Endothelial cell (in vitro differentiated cells): ENCODE measurements at regions not wholly inside any gene's neighbourhood (a gene's known extent, or its start where the extent isn't known, plus 50 kb on each side); places are given as distances from the start of the nearest gene placed in this dataset.
"Not testable (repeated sequence)": the region's sequence is repeated elsewhere in the genome, so short reads cannot be mapped to it uniquely, and the experiment has no call there.

Experiments
- DNase-seq: peaks from one replicate; pipeline ENCODE4 v3.0.0; 2021; ENCODE audit warnings: low spot score
- H3K27ac Mint-ChIP-seq: one replicate; pipeline ENCODE4 v1.8.0; 2021; ENCODE audit warnings: mixed read lengths, inconsistent platforms; ENCODE audit not compliant: unreplicated experiment
- H3K27me3 Mint-ChIP-seq: one replicate; pipeline ENCODE4 v1.8.0; 2021; ENCODE audit warnings: mild to moderate bottlenecking, moderate library complexity, mixed read lengths, inconsistent platforms; ENCODE audit not compliant: unreplicated experiment
- H3K36me3 Mint-ChIP-seq: one replicate; pipeline ENCODE4 v1.8.0; 2021; ENCODE audit warnings: mild to moderate bottlenecking, low read depth, mixed read lengths, inconsistent platforms; ENCODE audit not compliant: unreplicated experiment
- H3K4me1 Mint-ChIP-seq: one replicate; pipeline ENCODE4 v1.8.0; 2021; ENCODE audit warnings: mild to moderate bottlenecking, mixed read lengths, inconsistent platforms; ENCODE audit not compliant: unreplicated experiment
- H3K4me3 Mint-ChIP-seq: one replicate; pipeline ENCODE4 v1.8.0; 2021; ENCODE audit warnings: mild to moderate bottlenecking, mixed read lengths, inconsistent platforms; ENCODE audit not compliant: unreplicated experiment
- H3K9me3 Mint-ChIP-seq: one replicate; pipeline ENCODE4 v1.8.0; 2021; ENCODE audit warnings: mixed read lengths, inconsistent platforms; ENCODE audit not compliant: unreplicated experiment
- TF ChIP-seq, protein P1 (sequence below): fragments of 200-600 bp; sonication (generic); IDR thresholded peaks from one replicate; pipeline ENCODE4 v1.5.0; 2021; ENCODE audit warnings: antibody characterized with exemption; ENCODE audit not compliant: unreplicated experiment

DNA sequence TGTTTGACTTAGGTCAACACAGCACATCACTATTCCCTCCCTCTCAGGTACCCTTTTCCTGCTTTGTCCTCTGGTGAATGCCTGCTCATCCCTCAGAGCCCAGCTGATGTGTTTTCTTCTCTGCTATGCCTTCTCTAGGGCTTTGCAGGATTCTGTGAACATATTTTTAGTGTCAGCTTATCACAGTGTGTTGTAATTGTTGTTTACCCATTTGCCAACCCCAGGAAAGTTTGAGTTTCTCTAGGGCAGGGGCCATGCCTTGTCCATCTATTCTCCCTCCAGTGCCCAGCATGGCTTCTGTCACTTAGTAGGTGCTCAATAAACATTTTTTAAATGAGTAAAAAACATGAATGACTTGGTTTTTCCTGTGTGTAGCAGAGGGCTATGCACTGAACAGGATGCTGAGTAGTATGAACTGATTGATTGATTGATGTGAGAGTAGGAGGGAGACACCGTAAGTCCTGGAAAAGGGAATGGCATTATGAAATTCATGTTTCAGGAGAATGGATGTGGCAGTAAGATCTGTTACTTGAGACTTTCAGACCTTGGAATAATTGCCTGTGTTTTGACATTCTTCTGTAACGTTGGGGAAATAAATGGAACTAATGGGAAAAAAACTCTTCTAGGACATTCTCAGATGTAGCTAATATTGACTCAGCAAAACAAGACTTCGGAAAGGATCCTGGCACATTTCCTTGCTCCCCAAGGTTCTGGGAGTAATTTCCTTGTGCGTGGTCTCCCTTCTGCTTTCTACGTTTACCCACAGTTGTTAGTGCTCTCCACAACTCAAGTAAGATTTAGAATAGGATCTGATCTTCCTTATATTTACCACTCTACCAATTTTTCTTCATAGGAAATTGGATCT, 267.3 kb upstream of the TBL1XR1 start:
- Mint-ChIP-seq H3K9me3 (no peaks in the 10 kb centered on the region), H3K4me1 (peaks cover 2% of the 10 kb centered on the region), H3K27ac (no peak overlapping the region), H3K4me3 (no peak overlapping the region), H3K27me3 (peaks cover 2% of the 10 kb centered on the region), H3K36me3 (no peaks in the 10 kb centered on the region)
- DNase-seq = no peak
- TF ChIP-seq, protein P1, sequence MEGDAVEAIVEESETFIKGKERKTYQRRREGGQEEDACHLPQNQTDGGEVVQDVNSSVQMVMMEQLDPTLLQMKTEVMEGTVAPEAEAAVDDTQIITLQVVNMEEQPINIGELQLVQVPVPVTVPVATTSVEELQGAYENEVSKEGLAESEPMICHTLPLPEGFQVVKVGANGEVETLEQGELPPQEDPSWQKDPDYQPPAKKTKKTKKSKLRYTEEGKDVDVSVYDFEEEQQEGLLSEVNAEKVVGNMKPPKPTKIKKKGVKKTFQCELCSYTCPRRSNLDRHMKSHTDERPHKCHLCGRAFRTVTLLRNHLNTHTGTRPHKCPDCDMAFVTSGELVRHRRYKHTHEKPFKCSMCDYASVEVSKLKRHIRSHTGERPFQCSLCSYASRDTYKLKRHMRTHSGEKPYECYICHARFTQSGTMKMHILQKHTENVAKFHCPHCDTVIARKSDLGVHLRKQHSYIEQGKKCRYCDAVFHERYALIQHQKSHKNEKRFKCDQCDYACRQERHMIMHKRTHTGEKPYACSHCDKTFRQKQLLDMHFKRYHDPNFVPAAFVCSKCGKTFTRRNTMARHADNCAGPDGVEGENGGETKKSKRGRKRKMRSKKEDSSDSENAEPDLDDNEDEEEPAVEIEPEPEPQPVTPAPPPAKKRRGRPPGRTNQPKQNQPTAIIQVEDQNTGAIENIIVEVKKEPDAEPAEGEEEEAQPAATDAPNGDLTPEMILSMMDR = no peak

- Mint-ChIP-seq H3K4me3 (no peak overlapping the region), H3K27me3 (peaks cover 2% of the 10 kb centered on the region), H3K36me3 (no peaks in the 10 kb centered on the region), H3K9me3 (no peaks in the 10 kb centered on the region), H3K27ac (no peak overlapping the region), H3K4me1 (peaks cover 2% of the 10 kb centered on the region)
- no peak for DNase-seq
- TF ChIP-seq, protein P1 = no peak
Observed at GRCh38 chr3:177465257-177465642, 268.0 kb upstream of the TBL1XR1 start.

DNA sequence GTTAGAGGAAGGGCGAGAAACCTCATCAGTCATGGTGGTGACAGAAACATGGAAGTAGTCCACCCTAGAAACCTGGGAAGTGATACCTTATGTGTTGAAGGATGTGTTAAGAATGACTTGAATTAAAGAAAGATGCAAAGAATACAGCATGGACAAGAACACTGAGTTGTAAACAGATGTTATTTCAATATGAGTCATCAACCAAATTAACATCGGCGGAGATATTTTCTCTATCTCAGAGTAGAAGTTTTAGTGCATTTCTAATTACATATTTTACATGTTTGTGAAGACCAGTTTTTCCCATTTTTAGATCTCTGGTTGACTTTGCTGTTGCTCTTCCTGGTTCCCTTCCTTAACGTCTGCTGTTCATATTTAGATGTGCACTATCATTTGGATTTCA, 268.8 kb upstream of the TBL1XR1 start:
- DNase-seq = no peak
- no peaks in the 10 kb centered on the region for H3K4me1 Mint-ChIP-seq
- no peak overlapping the region for H3K4me3 Mint-ChIP-seq

GRCh38 chr3:177466622-177467021, 269.3 kb upstream of the TBL1XR1 start:
- not testable (repeated sequence) for DNase-seq, H3K36me3 Mint-ChIP-seq, H3K27ac Mint-ChIP-seq, H3K4me3 Mint-ChIP-seq, H3K4me1 Mint-ChIP-seq, H3K27me3 Mint-ChIP-seq, H3K9me3 Mint-ChIP-seq

More for the DNA sequence above, 268.8 kb upstream of the TBL1XR1 start:
- H3K27ac Mint-ChIP-seq = no peak overlapping the region
- peaks cover 2% of the 10 kb centered on the region for H3K27me3 Mint-ChIP-seq
- H3K9me3 Mint-ChIP-seq = no peaks in the 10 kb centered on the region
- H3K36me3 Mint-ChIP-seq = no peaks in the 10 kb centered on the region
- TF ChIP-seq, protein P1 = no peak

- TF ChIP-seq, protein P1 = no peak
- no peak overlapping the region for H3K27ac Mint-ChIP-seq
- no peaks in the 10 kb centered on the region for H3K9me3 Mint-ChIP-seq
- DNase-seq = no peak
- peaks cover 2% of the 10 kb centered on the region for H3K27me3 Mint-ChIP-seq
- no peaks in the 10 kb centered on the region for H3K36me3 Mint-ChIP-seq
- no peak overlapping the region for H3K4me3 Mint-ChIP-seq
- no peaks in the 10 kb centered on the region for H3K4me1 Mint-ChIP-seq
Observed at GRCh38 chr3:177467247-177467985, 270.1 kb upstream of the TBL1XR1 start.
